ENCODE measurements at regions not wholly inside any gene's neighbourhood (a gene's known extent, or its start where the extent isn't known, plus 50 kb on each side); places are given as distances from the start of the nearest gene placed in this dataset.
A peak's percentile ranks its signal among the peaks of the same experiment; 100 is the strongest.
"Not testable (repeated sequence)": the region's sequence is repeated elsewhere in the genome, so short reads cannot be mapped to it uniquely, and the experiment has no call there.

- no peak for DNase-seq
These were observed 106.5 kb downstream of the KLF13 start for GRCh38 chr15:31433091-31433490.

GRCh38 chr15:31433574-31433973, 106.9 kb downstream of the KLF13 start:
- no peak for DNase-seq

- no peak for DNase-seq
These were observed 107.6 kb downstream of the KLF13 start for GRCh38 chr15:31434275-31434587.

- DNase-seq = no peak
These were observed 108.1 kb downstream of the KLF13 start for GRCh38 chr15:31434588-31435260.

GRCh38 chr15:31435261-31435911, 108.8 kb downstream of the KLF13 start:
- DNase-seq = peak in 1 of 2 experiments; percentile 24

GRCh38 chr15:31435912-31436628, 109.4 kb downstream of the KLF13 start:
- DNase-seq = no peak

- DNase-seq = no peak
These were observed 111.1 kb downstream of the KLF13 start for GRCh38 chr15:31437686-31438085.

- DNase-seq = no peak
These were observed 112.1 kb downstream of the KLF13 start for GRCh38 chr15:31438601-31439265.

- peak in 1 of 2 experiments; percentile 1 for DNase-seq
These were observed 112.7 kb downstream of the KLF13 start for GRCh38 chr15:31439328-31439727.

- not testable (repeated sequence) for DNase-seq
These were observed 113.6 kb downstream of the KLF13 start for GRCh38 chr15:31440216-31440615.

GRCh38 chr15:31440754-31441311, 114.2 kb downstream of the KLF13 start:
- DNase-seq = no peak

GRCh38 chr15:31442226-31442625, 115.6 kb downstream of the KLF13 start:
- DNase-seq = no peak

- peak in 1 of 2 experiments; percentile 11 for DNase-seq
These were observed 116.1 kb downstream of the KLF13 start for GRCh38 chr15:31442699-31443111.

GRCh38 chr15:31444844-31445243, 118.2 kb downstream of the KLF13 start:
- DNase-seq = no peak

GRCh38 chr15:31446546-31446945, 119.9 kb downstream of the KLF13 start:
- DNase-seq = no peak

- DNase-seq = no peak
These were observed 121.4 kb downstream of the KLF13 start for GRCh38 chr15:31447931-31448634.

GRCh38 chr15:31448635-31448979, 122.0 kb downstream of the KLF13 start:
- no peak for DNase-seq

- DNase-seq = no peak
These were observed 126.2 kb downstream of the KLF13 start for GRCh38 chr15:31452595-31453557.

- no peak for DNase-seq
These were observed 127.1 kb downstream of the KLF13 start for GRCh38 chr15:31453558-31454318.

- DNase-seq = no peak
These were observed 128.9 kb downstream of the KLF13 start for GRCh38 chr15:31455499-31455898.
